ENCODE measurements at regions not wholly inside any gene's neighbourhood (a gene's known extent, or its start where the extent isn't known, plus 50 kb on each side); places are given as distances from the start of the nearest gene placed in this dataset.

DNA sequence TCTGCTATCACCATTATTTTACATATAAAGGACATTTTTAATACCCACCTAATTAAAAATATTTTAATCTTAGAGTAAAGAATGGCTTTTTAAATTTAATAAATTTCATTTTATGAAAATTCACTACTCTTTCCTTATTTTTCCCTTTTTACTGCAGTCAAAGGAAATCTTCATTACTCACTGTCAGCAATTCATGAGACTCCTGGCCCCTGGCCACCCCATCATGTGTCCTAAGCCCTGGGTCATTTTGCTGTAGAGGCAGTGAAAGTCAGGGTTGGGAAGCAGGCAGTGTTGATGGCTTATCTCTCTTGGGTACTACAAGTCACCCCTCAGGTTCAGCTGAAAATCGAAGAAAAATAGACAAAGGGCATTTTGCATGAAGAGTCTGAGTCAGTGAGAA lies 468.6 kb upstream of the CCL2 start:
- ATAC-seq, result no peak

DNA sequence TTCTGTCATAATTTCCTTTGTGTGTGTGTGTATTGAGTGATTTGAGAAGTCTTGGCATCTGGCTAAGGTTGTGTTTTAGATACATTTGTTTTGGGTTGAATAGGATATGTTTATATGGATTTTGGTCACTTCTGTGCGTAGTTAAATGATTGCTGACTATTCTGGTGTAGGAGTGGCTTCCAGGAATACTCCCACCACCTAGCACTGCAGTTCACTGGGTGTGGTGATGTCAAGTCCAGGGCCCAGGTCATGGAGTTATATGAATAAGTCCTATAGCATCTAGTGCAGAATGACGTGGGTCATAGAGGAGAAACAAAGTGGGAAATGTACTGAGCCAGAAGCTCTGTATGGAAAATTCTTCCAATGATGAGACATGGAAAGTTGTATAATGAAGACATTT lies 465.4 kb upstream of the CCL2 start:
- ATAC-seq, result no peak

DNA sequence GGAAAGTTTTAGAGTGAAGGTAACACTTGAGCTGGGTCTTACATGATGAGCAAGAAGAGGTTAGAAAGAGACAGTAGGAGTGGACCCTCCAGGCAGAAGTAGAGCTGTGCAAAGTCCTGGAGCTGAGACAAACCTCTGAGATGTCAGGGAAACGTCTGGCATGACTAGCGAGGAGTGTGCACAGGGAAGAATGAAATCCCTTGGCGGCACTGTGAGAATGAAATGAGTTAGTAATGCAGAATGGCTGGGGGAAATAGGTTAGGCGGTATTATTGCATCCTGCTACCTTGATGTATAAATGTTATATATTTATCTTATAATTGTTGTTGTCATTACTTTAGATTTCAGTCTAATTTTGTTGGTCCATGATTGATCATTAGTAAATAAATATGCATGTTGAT lies 457.9 kb upstream of the CCL2 start:
- no peak for ATAC-seq

DNA sequence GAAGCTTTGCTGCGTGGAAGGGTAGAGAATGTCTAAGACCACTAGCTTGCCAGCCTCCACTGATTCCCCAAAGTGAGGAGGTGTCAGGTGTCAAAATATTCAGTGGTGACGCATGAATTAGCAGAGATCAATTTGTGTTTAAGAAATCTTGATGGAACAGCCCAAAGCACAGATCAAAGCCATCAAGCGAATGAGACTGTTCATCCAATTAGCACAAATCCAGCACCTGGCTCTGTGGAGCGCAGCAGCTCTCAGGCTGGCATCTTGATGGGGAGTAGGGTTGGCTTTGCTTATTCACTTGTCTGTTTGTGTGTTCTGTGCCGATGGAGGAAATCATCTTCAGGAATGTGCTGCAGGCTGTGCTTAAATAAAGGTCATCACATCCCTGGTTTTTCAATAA lies 456.8 kb upstream of the CCL2 start:
- ATAC-seq, result no peak

DNA sequence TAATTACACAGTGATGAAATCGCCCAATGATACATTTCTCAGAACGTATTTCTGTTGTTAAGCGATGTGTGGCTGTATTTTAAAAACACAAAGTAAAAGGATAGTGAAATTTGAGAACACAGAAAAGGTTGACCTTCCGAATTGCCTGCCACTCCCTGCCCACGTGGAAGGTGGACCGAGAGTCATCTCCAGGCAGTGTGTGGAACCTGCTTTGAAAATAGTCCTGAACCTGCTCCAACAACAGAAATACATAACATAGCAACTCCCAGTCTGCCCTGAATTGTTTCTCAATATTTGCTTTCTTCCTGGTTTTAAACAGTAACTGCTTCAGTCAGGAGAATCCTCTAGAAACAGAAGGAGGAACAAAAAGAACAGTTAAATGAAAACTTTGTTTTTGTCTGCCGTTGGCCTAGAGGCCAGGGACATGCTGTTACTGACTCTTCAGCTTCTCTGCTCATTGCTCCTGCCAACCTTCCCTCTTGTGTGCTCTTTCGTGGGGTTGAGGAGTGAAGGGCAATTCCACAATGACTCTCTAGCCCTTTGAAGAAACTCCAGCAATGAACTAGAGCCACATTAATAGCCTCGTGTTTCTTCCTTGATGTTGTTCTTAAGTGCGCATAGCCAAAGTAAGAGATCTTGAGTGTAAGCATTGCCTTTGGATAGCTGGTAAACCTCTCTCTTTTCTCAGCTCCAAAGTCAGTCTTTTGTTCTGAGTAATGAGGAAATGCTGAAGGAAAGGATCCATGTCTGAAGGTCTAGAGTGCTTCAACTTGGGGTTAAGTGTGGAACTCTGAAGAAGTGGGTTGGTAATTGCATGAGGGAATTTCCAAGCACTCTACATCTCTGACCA lies 452.5 kb upstream of the CCL2 start:
- ATAC-seq, result no peak

DNA sequence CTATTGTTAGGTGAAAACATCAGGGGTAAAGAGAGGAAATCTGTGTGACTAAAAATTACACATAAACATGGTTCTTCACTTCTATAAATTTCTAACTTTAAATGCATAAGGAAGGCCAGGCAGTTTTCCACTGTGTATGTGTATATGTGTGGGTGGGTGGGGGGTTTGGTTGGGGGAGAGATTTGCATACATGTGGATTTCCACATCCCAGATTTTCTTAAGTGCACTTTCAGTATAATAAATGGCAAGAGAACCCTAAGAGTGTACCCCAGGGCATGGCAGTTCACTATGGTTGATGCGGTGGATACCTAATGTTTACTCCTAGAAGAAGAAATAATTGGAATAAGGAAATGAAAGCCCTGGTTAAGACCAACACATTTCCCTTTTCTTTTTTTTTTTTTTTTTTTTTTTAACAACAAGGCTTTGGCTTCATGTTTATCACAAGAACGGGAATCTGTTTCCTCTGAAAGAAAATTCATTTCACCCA lies 451.8 kb upstream of the CCL2 start:
- ATAC-seq, result no peak

DNA sequence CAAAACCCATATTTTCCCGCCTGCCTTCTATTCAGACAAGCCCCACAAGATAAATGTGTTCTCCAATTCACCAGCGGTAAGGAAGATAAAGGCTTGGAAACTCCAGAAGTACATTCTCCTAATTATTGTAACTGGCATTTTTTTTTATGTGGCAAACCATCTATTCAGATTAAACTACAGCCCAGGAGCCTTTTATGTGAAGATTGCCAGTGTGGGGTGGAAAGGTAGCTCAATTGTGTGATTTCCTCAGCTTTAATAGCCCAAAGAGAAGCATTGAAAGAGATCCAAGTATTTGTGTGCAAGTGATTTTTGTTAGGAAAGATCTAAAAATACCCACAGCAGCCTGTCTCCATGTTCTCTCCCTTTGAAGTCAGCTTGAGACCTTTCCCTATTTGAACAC lies 451.4 kb upstream of the CCL2 start:
- no peak for ATAC-seq

DNA sequence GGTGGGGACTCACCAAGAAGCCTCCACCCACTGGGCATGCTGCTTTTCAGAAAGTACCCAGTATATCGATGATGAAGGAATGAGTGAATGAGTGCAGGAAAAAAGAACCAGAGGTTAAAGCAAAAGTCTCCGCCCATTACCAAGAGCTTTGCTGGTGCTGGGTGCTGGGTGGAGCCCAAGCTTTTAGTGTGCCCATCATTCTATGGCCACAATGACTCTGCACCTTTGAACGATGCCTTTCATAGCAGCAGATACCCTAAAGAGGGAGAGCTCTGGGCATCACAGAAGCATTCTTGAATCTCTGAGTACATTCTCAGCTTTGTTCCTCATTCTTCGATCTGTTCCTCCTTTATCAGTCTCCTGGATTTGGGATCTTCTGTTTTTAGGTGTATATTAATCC lies 450.7 kb upstream of the CCL2 start:
- no peak for ATAC-seq

DNA sequence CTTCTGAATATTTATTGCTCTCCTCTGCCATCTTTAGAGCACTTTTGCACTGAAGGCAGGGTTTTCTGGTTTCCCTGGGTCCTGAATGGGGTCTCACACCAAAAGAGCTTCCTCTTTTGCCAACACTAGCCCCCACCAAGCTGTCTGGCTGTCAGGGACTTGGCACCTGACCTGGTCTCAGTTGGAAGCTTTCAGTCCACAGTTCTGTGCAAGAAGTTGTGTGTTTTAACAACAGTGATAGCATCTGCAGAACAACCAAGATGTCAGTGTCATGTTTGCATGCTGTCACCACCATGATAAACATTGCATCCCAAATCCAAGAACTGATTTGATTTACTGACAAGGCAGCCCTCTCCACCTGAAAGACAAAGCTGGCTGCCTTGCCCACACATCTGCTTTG lies 448.5 kb upstream of the CCL2 start:
- no peak for ATAC-seq

DNA sequence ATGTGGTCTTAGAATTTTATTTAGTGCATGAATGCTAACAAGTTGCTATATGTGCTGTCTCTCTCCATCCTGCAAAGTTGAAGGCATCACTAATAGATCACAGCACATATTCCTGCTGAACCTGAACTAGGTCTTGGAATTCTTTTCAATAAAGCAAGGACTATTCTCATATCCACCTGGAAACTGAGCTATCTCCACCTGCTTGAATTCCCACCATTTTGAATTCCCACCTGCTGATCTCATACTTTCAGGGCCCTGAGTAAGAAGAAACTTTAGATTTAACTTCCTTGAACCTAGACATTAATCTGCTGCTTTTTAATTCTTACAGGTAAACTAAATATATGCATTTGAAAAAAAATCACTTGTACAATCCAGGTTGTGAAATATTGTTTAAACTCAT lies 445.3 kb upstream of the CCL2 start:
- ATAC-seq, result no peak

DNA sequence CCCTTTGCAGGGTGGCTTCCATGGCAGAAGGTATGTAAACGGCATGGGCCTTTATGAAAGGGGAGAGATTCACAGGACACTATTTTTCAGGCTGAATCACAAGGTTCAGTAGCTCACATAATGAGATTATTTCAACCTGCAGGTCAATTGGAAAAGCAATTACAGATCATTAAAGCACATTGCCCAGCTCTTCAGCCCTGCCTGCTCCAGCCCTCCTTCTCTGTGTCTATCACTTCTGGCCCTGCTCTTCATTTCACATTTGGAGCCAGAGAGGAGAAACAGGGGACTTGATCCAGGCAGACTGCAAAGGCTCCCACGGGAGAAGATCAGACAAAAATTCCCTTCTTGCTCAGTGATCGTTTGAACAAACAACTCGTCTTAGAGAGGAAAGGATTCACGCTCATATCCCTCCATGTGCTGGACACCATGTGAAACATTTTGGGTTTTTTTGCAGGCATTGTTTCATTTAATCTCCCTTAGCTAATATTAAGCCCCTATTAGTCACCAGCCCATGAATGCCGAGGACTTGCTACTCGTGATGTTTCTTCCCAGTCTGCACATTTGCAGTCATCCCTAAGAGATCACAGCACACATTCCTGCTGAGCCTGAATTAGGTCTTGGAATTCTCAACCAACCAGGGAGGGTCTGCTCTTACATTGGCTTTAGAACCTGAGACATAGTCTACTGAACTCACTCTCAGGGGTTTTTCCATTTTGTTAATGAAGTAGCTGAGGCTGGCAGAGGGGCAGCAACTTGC lies 443.9 kb upstream of the CCL2 start:
- ATAC-seq, result no peak

DNA sequence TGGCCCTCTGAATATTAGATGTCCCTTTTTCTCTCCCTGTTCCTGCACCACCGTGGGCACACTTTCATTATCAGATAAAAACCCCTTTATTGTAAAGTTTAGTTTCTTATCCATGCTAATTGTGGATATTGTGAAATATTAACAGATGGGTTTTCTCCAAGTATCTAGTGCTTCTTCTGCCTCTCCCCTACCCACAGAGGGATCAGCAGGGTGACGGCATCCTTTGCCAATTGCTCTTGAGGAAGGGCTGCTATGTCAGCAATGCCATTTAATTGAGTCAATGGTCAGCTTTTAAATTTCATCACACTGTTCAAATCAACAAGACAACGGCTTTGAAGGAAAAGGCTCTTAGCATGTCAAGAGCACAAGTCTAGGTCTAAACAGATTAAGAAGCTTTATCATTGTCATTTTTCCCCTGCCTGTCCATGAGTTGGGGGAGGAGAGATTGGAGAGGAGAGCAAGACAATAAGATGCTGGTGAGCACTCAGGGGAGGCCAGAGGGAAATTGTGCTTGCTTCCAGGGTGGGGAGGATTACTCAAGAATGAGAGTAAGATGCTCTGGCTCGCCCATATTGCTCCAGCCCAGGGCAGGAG lies 443.0 kb upstream of the CCL2 start:
- ATAC-seq, result no peak

DNA sequence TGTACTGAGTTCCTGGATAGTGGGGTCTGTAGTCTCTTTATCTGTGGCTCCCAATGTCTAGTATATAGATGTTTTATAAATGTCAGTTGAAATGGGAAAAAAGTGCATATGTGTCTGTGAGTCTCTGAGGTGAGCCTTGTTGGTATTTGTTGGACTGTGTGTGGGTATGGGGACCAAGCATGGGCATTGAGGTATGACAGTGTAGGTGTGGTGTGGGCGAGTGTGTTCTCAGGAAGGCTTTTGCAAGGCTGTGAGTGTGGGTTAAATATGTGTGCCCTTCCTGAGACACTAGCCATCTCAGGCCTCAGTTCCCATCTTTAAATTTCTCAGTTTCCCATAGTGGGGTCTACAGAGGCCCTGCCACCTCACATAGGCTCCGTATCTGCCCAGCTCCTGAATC lies 440.2 kb upstream of the CCL2 start:
- no peak for ATAC-seq

DNA sequence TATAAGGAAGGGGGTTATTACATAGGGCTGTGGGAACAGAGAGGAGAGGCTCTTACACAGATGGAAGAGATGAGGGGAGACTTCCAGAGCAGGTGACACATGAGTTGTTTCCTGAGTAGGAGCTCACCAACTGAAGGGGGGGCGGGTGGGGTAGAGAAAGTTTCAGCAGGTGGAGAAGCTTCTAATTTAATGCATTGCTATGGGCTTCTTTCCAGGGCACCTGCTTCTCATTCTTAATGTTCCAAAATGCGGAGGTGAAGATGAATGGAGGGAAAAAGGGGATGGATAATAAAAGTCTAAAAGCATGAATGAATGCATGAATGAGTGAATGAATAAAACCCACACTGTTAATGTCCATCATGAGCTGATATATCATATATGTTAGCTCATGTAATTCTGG lies 439.0 kb upstream of the CCL2 start:
- no peak for ATAC-seq

DNA sequence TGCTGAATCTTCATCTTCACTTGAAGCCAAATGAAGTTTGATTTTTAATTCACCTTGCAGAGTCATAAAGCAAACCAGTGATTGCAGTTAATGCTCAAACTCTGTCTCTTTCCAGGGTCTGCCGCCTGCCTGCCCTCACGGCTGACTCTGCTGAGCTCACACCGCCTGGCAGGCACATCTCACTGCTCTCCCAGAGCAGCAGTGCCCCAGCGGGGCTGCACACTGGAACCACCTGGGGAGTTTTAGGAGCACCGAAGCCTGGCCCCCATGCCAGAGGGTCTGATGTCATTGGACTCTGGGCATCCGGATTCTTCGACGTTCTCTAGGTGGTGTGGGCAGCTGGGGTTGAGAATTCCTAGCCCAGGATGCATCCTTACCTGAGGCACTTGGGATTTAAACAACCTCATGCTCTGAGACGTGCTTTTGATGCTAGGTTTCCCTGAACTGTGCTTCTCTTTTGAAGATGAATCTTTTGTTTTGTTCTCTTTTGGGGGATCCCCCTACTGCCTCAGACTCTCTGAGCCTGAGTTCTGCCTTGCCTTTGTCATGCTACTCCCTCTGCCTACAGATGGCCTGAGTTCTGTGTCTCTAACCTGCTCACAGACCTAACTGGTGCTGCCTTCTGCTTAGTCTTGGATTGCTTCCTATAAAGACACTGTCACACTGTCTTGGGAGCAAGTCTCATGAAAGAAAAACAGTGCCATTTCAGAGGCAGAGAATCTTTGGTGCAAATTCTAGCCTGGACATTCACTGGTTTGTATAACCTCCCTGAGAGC lies 438.1 kb upstream of the CCL2 start:
- no peak for ATAC-seq

DNA sequence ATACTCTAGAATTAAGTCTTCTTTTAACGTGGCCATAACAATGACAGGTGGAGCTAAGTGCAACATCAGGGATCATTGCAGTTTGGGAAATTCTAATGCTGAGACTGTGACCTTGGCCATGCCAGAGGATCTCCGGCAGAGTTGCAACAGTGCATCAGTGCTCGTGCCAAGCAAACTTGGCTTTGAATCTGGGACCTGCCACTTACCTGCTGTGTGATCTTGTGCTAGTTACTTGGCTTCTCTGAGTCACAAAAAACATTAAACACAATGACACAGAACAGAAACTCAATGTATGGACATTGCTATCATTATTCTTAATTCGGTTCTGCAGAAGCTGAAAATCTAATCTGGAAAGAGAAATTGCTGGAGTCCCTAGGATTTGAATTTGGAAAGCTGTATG lies 435.5 kb upstream of the CCL2 start:
- no peak for ATAC-seq

DNA sequence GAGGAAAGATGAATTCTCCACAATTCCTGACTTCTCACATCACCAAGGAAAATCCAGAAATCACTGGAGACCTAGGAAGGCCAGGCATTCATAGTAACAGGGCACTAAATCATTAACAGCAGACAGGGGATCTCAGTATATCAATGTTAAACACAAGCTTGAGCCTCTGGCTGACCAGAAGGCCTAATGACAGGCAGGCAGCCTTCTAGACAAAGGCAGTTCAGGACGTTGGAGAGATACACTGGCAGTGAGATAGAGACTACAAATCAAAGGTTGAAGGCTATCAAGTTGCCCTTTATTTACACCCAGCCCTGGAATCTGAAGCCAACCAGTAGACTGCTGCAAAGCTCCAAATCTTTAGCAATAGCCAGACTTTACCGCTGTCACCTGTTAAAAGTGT lies 422.8 kb upstream of the CCL2 start:
- no peak for ATAC-seq

DNA sequence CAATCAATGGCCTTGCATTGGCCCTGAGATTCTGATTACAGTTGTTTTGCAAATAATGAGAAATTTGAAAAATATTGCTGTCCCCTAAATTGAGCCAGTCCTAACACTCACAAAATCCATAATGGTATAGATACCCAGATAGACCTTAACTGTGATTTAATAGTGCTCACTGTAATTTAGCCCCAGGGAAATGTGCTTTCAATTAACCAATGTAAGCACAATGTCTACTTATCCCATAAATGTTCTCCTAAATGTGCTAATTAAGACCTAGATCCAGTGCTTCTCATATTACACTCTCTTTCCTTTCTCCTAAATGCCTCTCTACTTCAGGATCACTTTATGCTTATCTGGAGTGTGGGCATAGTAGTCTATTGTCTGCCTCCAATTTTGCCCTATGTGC lies 417.8 kb upstream of the CCL2 start:
- ATAC-seq, result no peak

DNA sequence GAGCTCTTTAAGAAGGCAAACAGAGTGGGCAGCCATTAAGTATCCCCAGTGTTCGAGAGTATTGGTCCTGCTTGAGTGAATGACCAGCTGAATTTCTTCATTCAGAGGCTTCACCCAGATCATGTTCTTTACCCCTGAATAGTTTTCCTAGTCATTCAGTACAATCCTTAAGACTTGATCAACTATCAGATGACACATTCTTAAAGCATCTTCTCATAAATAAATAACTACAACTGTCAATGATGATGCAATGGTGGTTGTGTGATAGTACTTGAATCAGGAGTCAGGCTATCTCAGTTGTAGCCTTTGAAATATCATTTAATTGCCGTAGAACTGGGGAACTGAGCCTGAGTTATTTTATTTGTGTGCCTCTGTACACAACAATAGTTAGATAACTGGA lies 416.8 kb upstream of the CCL2 start:
- no peak for ATAC-seq

DNA sequence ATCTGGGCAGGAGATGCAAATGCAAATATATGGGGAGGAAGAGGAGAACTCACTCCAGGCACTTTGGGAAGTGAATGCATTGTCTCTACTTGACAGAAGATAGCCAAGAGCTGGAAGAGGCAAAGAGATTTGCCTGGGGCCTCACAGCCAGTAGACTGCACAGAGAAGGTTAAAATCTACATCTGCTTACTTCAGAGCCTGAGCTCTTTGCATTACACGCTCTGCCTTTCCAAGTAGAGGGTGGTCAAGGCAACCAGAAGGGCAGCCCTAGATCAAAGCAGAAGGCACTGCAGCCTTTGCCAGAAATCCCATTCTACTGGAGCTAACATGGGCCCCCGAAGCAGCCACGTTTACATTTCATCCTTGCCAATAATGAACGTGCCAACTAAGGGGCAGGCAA lies 407.2 kb upstream of the CCL2 start:
- ATAC-seq, result no peak

DNA sequence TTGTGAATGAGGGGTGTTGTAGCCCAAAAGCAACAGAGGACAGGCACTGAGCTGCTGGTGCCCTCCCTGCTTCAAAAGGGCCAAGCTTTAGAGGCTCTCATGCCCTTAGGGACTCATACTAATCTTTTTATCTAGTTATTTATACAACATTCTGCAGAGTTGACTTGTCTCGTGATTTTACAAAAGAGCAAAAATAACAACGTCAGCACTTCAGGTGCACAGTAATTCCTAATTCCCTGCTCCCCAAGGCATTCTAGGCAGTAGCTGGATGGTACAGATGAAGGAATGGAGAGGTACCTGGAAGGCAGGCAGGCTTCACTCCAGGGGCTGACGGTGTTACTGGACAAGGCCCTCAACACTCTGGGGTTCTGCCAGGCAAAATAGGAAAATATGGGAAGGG lies 406.7 kb upstream of the CCL2 start:
- ATAC-seq, result no peak

DNA sequence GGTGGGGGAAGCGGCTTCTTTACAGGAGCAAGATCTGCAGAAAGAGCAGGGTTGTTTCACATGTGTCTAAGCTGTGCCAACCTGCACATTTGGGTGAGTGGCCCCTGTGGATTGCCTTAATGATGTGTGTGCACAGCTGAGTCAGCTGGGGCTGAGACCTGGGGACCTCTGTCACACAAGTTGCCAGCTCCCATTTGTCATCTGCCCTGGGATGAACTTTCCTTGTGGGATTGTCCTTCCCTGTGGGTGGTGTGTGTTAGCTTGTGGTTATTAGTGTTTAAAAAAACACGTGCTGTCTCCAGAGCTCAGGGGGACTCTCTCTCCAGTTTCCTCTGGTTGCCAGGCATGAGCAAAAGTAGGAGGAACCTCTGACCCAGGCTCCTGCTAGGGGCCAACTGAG lies 400.5 kb upstream of the CCL2 start:
- no peak for ATAC-seq

DNA sequence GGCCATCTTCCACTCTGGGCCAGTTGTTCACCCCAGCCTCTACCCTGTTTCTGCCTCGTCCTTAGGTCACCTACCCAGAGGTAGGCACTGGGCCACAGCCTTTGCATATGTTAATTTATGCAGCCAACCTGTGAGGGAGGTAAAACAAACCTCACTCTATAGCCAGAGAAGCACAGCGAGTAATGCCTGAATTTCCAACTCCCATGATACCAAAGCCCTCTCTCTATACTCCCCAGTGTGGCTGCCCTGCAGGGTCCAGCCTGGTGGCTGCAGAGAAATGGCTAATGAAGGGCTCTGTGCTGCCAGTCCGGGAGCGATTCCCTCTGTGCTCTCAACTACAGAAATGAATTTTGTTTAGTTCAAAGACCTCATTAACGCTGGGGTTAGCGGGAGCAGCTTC lies 397.0 kb upstream of the CCL2 start:
- no peak for ATAC-seq
